Ascending aorta (tissue), 2 donors: ENCODE measurements at regions not wholly inside any gene's neighbourhood (a gene's known extent, or its start where the extent isn't known, plus 50 kb on each side); places are given as distances from the start of the nearest gene placed in this dataset.

ENCODE experiments used
- DNase-seq, 2 donors: peaks; one replicate each; pipeline ENCODE4 v3.0.0-alpha.2; 2019; ENCODE audit warnings: low spot score in 2 of 2
- H3K27ac ChIP-seq, 2 donors: fragments of 200-600 bp; sonication (generic); one replicate each; pipeline ENCODE4 v1.5.1; 2016 to 2017; ENCODE audit warnings: mild to moderate bottlenecking in 1 of 2
- H3K27me3 ChIP-seq: fragments of 200-600 bp; sonication (generic); one replicate; pipeline ENCODE4 v1.5.1; 2017
- H3K36me3 ChIP-seq, 2 donors: fragments of 200-600 bp; sonication (generic); one replicate each; pipeline ENCODE4 v1.5.1; 2016
- H3K4me1 ChIP-seq, 2 donors: fragments of 200-600 bp; sonication (generic); one replicate each; pipeline ENCODE4 v1.5.1; 2016 to 2017; ENCODE audit warnings: mild to moderate bottlenecking in 1 of 2
- H3K4me3 ChIP-seq, 2 donors: fragments of 200-600 bp; sonication (generic); one replicate each; pipeline ENCODE4 v1.5.1; 2016 to 2017; ENCODE audit warnings: mild to moderate bottlenecking in 1 of 2
- H3K9me3 ChIP-seq, 2 donors: fragments of 200-600 bp; sonication (generic); one replicate each; pipeline ENCODE4 v1.5.1; 2016
- CTCF ChIP-seq, 3 experiments: fragments of 200-600 bp in 2 of 3; fragments of 450-650 bp in 1 of 3; sonication (generic) in 2 of 3; IDR thresholded peaks; one replicate each; pipeline ENCODE4 v1.5.1; 2016 to 2019; ENCODE audit warnings: antibody characterized with exemption in 3 of 3, mild to moderate bottlenecking in 1 of 3, moderate library complexity in 1 of 3
- intact Hi-C: fragments of 100-400 bp; cut with DNase I; formaldehyde crosslinking; loops from one replicate; pipeline ENCODE4 v1.15.1; 2023

GRCh38 chr9:78573669-78574068, 276.7 kb downstream of the PSAT1 start:
- Histone ChIP-seq H3K27ac (no peak overlapping the region), H3K27me3 (no peaks in the 10 kb centered on the region), H3K4me3 (no peak overlapping the region), H3K36me3 (no peaks in the 10 kb centered on the region), H3K9me3 (no peaks in the 10 kb centered on the region), H3K4me1 (no peaks in the 10 kb centered on the region)
- intact Hi-C loops = no loop called here
- no peak for DNase-seq
- TF ChIP-seq CTCF (IDR thresholded peaks at IDR 0.05) = no peak

GRCh38 chr9:78574354-78575045, 277.6 kb downstream of the PSAT1 start:
- TF ChIP-seq CTCF (IDR thresholded peaks at IDR 0.05) = no peak
- Histone ChIP-seq H3K36me3 (no peaks in the 10 kb centered on the region), H3K4me1 (no peaks in the 10 kb centered on the region), H3K9me3 (no peaks in the 10 kb centered on the region), H3K27ac (no peak overlapping the region), H3K4me3 (no peak overlapping the region), H3K27me3 (no peaks in the 10 kb centered on the region)
- intact Hi-C loops = no loop called here
- no peak for DNase-seq

- Histone ChIP-seq H3K4me1 (no peaks in the 10 kb centered on the region), H3K27me3 (no peaks in the 10 kb centered on the region), H3K9me3 (no peaks in the 10 kb centered on the region), H3K36me3 (no peaks in the 10 kb centered on the region), H3K4me3 (no peak overlapping the region), H3K27ac (no peak overlapping the region)
- intact Hi-C loops = no loop called here
- no peak for DNase-seq
- TF ChIP-seq CTCF (IDR thresholded peaks at IDR 0.05) = no peak
These were observed 278.2 kb downstream of the PSAT1 start for GRCh38 chr9:78575081-78575480.

- no peak for DNase-seq
- TF ChIP-seq CTCF (IDR thresholded peaks at IDR 0.05) = no peak
- intact Hi-C loops = no loop called here
- Histone ChIP-seq H3K36me3 (no peaks in the 10 kb centered on the region), H3K4me3 (no peak overlapping the region), H3K27me3 (no peaks in the 10 kb centered on the region), H3K9me3 (no peaks in the 10 kb centered on the region), H3K4me1 (no peaks in the 10 kb centered on the region), H3K27ac (no peak overlapping the region)
These were observed 278.8 kb downstream of the PSAT1 start for GRCh38 chr9:78575771-78576170.

GRCh38 chr9:78577156-78577906, 280.4 kb downstream of the PSAT1 start:
- TF ChIP-seq CTCF (IDR thresholded peaks at IDR 0.05) = no peak
- Histone ChIP-seq H3K4me1 (no peaks in the 10 kb centered on the region), H3K9me3 (no peaks in the 10 kb centered on the region), H3K4me3 (no peak overlapping the region), H3K27me3 (no peaks in the 10 kb centered on the region), H3K27ac (no peak overlapping the region), H3K36me3 (no peaks in the 10 kb centered on the region)
- intact Hi-C loops = no loop called here
- no peak for DNase-seq
